LoVo (cell line): ENCODE measurements at regions not wholly inside any gene's neighbourhood (a gene's known extent, or its start where the extent isn't known, plus 50 kb on each side); places are given as distances from the start of the nearest gene placed in this dataset.

Experiments used
- DNase-seq: peaks from one replicate; pipeline ENCODE4 v3.0.0-alpha.2; 2016; ENCODE audit warnings: low spot score

- peak; percentile 57 for DNase-seq
These were observed 50.7 kb upstream of the PNMA8B start for GRCh38 chr19:46546194-46546896.

GRCh38 chr19:46550684-46551083 is 50.4 kb upstream of the CALM3 start:
- DNase-seq, result no peak

- DNase-seq, result no peak
These were observed 50.0 kb upstream of the CALM3 start for GRCh38 chr19:46551164-46551563.
